Lower leg skin (tissue), 4 donors: ENCODE measurements at regions not wholly inside any gene's neighbourhood (a gene's known extent, or its start where the extent isn't known, plus 50 kb on each side); places are given as distances from the start of the nearest gene placed in this dataset.
A peak's percentile ranks its signal among the peaks of the same experiment; 100 is the strongest.

Source experiments
- DNase-seq, 2 donors: peaks; one replicate each; pipeline ENCODE4 v3.0.0-alpha.2; 2019; ENCODE audit warnings: low spot score in 2 of 2
- H3K4me3 ChIP-seq: fragments of 200-600 bp; sonication (generic); 2 replicates; pipeline ENCODE4 v1.5.1; 2017; ENCODE audit warnings: mild to moderate bottlenecking, low read depth; ENCODE audit not compliant: poor library complexity, severe bottlenecking
- POLR2A ChIP-seq, 2 donors: fragments of 450-650 bp; IDR thresholded peaks; one replicate each; pipeline ENCODE4 v1.6.1; 2016 to 2017; ENCODE audit warnings: antibody characterized with exemption in 2 of 2, mild to moderate bottlenecking in 1 of 2, moderate library complexity in 1 of 2
- WGBS, 2 donors: methylation state at CpG; one replicate each; pipeline ENCODE4 v1.1.5; 2018; 5-methylcytosine and 5-hydroxymethylcytosine counted together
- intact Hi-C: fragments of 100-400 bp; cut with DNase I; formaldehyde crosslinking; loops from one replicate; pipeline ENCODE4 v1.15.0; 2023; ENCODE audit warnings: low total_unique reads
- TF ChIP-seq, protein P1 (sequence below), 3 donors: fragments of 450-650 bp; IDR thresholded peaks; one replicate each; pipeline ENCODE4 v1.5.1; 2016; ENCODE audit warnings: antibody characterized with exemption in 3 of 3, mild to moderate bottlenecking in 3 of 3, moderate library complexity in 2 of 3

DNA sequence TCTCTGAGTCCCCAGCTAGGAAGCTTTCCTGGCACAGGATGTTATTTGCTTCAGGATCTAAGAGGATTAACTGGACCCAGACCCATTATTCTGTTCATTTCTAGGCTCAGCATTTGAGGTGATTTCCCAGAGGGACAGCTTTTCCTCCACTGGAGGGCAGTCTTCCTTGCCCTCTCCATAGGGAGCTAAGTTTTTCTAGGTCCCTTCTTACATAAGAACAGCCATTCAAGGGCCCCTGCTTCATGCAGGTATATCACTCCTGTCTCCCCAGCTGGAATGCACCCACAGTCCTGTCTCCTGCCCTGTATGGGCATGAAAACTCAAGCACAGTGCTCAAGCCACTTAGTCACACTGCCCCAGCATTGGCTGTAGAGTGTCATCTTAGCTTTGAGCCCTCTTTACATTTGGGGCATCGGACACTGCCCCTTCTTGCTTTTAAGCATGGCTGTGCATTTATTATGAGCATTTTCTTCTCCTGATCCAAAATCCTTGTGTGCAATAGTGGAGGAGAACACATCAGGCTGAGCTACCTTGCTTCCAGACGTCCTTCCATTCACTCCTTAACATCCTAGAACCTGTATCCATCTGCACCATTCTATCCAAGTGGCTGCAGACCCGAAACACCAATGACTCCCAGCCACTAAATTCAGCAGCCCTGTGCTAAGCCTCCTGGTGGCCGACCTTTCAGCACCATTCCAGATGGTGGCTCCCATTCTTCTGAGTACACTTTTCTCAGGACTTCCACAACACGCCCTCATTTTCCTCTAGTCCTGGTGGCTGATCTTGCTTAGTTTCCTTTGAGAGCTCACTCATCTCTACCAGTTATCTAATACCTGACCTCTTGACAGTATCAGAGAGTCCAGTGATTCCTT, 80.0 kb downstream of the COPS8 start:
- intact Hi-C loops: no loop called here
- 84 to 87% methylated on average over 5 of the region's 5 CpGs for WGBS, 2 donors
- H3K4me3 ChIP-seq: no peak overlapping the region
- DNase-seq: no peak
- TF ChIP-seq, protein P1, sequence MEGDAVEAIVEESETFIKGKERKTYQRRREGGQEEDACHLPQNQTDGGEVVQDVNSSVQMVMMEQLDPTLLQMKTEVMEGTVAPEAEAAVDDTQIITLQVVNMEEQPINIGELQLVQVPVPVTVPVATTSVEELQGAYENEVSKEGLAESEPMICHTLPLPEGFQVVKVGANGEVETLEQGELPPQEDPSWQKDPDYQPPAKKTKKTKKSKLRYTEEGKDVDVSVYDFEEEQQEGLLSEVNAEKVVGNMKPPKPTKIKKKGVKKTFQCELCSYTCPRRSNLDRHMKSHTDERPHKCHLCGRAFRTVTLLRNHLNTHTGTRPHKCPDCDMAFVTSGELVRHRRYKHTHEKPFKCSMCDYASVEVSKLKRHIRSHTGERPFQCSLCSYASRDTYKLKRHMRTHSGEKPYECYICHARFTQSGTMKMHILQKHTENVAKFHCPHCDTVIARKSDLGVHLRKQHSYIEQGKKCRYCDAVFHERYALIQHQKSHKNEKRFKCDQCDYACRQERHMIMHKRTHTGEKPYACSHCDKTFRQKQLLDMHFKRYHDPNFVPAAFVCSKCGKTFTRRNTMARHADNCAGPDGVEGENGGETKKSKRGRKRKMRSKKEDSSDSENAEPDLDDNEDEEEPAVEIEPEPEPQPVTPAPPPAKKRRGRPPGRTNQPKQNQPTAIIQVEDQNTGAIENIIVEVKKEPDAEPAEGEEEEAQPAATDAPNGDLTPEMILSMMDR (IDR thresholded peaks at IDR 0.05): no peak
- TF ChIP-seq POLR2A (IDR thresholded peaks at IDR 0.05): no peak

DNA sequence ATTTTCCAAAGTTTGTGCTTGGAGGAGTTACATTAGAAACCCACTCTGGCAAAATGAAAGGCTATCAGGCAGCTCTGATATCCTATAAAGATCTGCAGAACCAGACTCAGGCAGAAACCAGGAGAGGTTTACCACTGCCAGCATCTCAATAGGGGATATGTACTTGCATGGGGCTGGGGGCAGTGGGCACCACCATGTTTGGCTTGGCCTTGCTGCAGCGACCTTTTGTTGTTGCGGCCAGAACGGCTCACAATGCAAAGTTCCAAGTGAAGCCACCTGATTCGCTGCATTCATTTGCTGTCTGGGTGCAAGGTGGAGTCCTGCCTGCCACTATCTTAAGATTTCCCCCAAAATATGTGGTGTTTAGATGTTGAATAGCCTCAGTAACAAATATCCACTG, 81.3 kb downstream of the COPS8 start:
- TF ChIP-seq POLR2A (IDR thresholded peaks at IDR 0.05): no peak
- 93 to 98% methylated on average over 4 of the region's 4 CpGs for WGBS, 2 donors
- no peak overlapping the region for H3K4me3 ChIP-seq
- intact Hi-C loops: no loop called here
- DNase-seq: no peak

DNA sequence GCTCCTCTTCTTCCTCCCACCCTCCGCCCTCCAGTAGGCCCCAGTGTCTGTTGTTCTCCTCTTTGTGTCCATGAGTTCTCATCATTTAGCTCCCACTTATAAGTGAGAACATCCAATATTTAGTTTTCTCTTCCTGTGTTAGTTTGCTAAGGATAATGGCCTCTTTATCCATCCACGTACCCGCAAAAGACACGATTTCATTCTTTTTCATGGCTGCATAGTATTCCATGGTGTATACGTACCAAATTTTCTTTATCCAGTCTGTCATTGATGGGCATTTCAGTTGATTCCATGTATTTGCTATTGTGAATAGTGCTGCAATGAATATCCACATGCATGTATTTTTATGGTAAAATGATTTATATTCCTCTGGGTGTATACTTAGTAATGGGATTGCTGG, 82.2 kb downstream of the COPS8 start:
- DNase-seq: no peak
- WGBS, 2 donors: 97 to 99% methylated on average over 5 of the region's 5 CpGs
- no peak for TF ChIP-seq POLR2A (IDR thresholded peaks at IDR 0.05)
- TF ChIP-seq, protein P1 (IDR thresholded peaks at IDR 0.05): no peak
- no peak overlapping the region for H3K4me3 ChIP-seq
- intact Hi-C loops: no loop called here

DNA sequence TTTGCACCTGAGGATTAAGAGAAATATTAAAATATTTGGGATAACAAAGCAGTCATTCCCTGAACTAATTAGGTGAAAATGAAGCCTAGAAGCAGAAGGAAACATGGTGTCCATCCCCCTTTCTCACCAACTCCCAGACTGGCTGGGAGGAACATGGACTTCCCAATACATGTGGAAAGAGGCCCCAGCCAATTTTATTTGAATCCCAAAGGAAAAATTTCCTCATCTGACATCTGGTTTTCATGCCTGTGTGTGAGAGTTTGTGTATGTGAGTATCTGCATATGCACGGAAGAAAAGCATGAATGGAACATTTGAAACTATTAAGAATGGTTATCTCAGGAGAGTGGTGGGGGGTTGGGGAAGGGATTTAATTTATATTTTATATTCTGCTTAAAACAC, 84.3 kb downstream of the COPS8 start:
- WGBS, 2 donors: 56 to 83% methylated on average over 1 of the region's 1 CpG
- TF ChIP-seq POLR2A (IDR thresholded peaks at IDR 0.05): no peak
- TF ChIP-seq, protein P1 (IDR thresholded peaks at IDR 0.05): no peak
- peak in 1 of 2 donors; percentile 22 for DNase-seq
- H3K4me3 ChIP-seq: no peak overlapping the region
- intact Hi-C loops: loop anchor here (10.0 kb wide), 1 partner anchor 235 kb away; no protein-coding TSS in a partner anchor

DNA sequence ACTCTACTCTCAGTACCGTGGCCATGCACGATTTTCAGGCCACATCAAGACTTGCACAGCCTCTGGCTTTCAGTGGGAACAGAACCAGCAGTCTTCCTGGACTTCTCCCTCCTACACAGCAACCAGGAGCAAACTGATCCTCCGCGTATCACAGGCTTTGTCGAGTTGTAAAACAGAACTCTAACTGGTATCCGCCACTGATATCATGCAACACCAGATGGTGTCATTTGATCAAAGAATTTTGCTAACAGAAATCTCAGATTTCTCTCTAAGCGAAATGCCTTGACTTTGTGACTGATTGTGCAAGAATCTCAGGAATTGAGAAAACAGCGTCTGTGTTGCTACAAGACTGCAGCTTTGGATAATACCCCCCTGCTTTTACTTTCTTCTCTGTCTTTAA, 85.7 kb downstream of the COPS8 start:
- intact Hi-C loops: loop anchor here (10.0 kb wide), 1 partner anchor 233 kb away; no protein-coding TSS in a partner anchor
- WGBS, 2 donors: 17 to 23% methylated on average over 8 of the region's 8 CpGs
- TF ChIP-seq, protein P1 (IDR thresholded peaks at IDR 0.05): no peak
- no peak for TF ChIP-seq POLR2A (IDR thresholded peaks at IDR 0.05)
- no peak overlapping the region for H3K4me3 ChIP-seq
- DNase-seq: peak in 1 of 2 donors; percentile 52

DNA sequence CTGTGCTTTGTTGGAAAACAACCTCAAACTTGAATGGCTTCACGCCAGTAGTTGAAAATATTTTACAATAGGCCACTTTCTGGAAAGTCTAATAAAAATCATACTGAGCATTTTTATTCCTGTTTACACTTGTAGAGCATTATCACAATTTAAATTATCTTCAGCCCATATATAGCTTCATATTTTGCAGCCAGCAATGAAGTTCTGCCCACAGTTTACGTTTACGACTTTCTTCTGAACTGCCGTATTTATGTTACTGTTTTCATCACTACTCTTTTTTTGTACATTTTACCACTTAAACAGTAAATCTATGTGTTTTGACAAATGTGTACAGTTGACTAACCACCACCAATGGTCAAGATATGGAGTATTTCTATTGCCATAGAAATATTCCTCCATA, 86.2 kb downstream of the COPS8 start:
- TF ChIP-seq, protein P1 (IDR thresholded peaks at IDR 0.05): no peak
- TF ChIP-seq POLR2A (IDR thresholded peaks at IDR 0.05): no peak
- intact Hi-C loops: loop anchor here (10.0 kb wide), 1 partner anchor 233 kb away; no protein-coding TSS in a partner anchor
- WGBS, 2 donors: 48 to 65% methylated on average over 4 of the region's 4 CpGs
- no peak overlapping the region for H3K4me3 ChIP-seq
- no peak for DNase-seq
